ENCODE measurements at regions not wholly inside any gene's neighbourhood (a gene's known extent, or its start where the extent isn't known, plus 50 kb on each side); places are given as distances from the start of the nearest gene placed in this dataset.

DNA sequence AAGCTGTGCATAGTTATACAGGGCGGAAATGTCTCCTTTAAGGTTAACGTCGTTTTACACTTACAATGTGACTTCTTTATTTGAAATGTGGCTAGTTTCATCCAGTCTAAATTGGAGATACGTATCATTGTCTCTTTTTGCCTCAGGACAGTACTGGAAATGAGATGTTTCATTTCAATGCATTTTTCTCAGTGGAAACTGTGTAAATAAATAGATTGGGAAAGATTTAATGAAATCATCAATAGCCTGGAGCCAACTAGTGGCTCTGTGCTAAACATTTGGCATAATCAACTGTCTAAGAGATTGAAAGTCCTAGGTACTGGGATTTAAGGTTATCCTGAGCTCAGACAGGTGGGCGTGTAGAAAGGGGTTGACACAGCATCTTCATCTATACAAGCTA is 691.5 kb upstream of the CCDC54 start:
- Histone ChIP-seq H3K36me3 (replicated peaks in 1 of 2; ENCODE audit: control insufficient read depth in 1 of 2, insufficient read depth in 2 of 2, low read length in 1 of 2) (peaks cover 0 to 3% of the 10 kb centered on the region in 2 experiments), H2AFZ (ENCODE audit: low read depth) (no peak overlapping the region), H3K4me1 (ENCODE audit: control insufficient read depth in 1 of 2, insufficient read depth in 2 of 2, low read depth in 1 of 2, low read length in 1 of 2) (no peaks in the 10 kb centered on the region; a peak in 2 of 4 replicates), H3K27me3 (ENCODE audit: insufficient read depth) (no peaks in the 10 kb centered on the region), H3K9me2 (no peaks in the 10 kb centered on the region), H3K4me2 (no peak overlapping the region), H3F3A (replicated peaks; ENCODE audit: insufficient read depth) (peaks cover 4% of the 10 kb centered on the region), H3K9ac (no peak overlapping the region), H3K79me2 (ENCODE audit: insufficient read depth) (no peaks in the 10 kb centered on the region), H3K9me3 (no peaks in the 10 kb centered on the region), H3K4me3 (ENCODE audit: low read depth in 2 of 2, low read length in 1 of 2) (no peak overlapping the region), H3K27ac (ENCODE audit: low read depth in 2 of 2, low read length in 1 of 2) (no peak overlapping the region), H4K20me1 (ENCODE audit: insufficient read depth) (no peaks in the 10 kb centered on the region)
- POLR2A ChIA-PET, result no interaction called here
- CTCF ChIA-PET, result interaction anchor here (1.6 kb wide), 1 partner anchor 39 kb away, joined by 3 read pairs; no protein-coding TSS in a partner anchor
- TF ChIP-seq POLR2AphosphoS5 (IDR thresholded peaks at IDR 0.05; ENCODE audit: low read depth, low read length), result no peak
- no peak for TF ChIP-seq NRF1 (IDR thresholded peaks at IDR 0.05; ENCODE audit: low read depth, low read length)
- no peak for TF ChIP-seq SIN3A (IDR thresholded peaks at IDR 0.05; ENCODE audit: borderline replicate concordance, low read depth, low read length)
- TF ChIP-seq MXI1 (IDR thresholded peaks at IDR 0.05; ENCODE audit: low read depth, low read length), result no peak
- TF ChIP-seq, protein P1, sequence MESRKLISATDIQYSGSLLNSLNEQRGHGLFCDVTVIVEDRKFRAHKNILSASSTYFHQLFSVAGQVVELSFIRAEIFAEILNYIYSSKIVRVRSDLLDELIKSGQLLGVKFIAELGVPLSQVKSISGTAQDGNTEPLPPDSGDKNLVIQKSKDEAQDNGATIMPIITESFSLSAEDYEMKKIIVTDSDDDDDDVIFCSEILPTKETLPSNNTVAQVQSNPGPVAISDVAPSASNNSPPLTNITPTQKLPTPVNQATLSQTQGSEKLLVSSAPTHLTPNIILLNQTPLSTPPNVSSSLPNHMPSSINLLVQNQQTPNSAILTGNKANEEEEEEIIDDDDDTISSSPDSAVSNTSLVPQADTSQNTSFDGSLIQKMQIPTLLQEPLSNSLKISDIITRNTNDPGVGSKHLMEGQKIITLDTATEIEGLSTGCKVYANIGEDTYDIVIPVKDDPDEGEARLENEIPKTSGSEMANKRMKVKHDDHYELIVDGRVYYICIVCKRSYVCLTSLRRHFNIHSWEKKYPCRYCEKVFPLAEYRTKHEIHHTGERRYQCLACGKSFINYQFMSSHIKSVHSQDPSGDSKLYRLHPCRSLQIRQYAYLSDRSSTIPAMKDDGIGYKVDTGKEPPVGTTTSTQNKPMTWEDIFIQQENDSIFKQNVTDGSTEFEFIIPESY (IDR thresholded peaks at IDR 0.05; ENCODE audit: borderline replicate concordance, low read depth), result no peak
- TF ChIP-seq EP300 (IDR thresholded peaks at IDR 0.05; ENCODE audit: borderline replicate concordance in 1 of 2, low read depth in 1 of 2, low read length in 1 of 2), result no peak
- no peak for TF ChIP-seq FOSL2 (IDR thresholded peaks at IDR 0.05; ENCODE audit: borderline replicate concordance, low read depth)
- no peak for TF ChIP-seq EZH2phosphoT487 (IDR thresholded peaks at IDR 0.05; ENCODE audit: borderline replicate concordance, low read depth)
- no peak for TF ChIP-seq MEF2A (IDR thresholded peaks at IDR 0.05; ENCODE audit: borderline replicate concordance, low read depth)
- TF ChIP-seq RAD21 (IDR thresholded peaks at IDR 0.05; ENCODE audit: low read length), result no peak
- DNase-seq, result no peak
- 84% methylated on average over 5 of the region's 5 CpGs for WGBS (ENCODE audit: low lambda C conversion rate)

DNA sequence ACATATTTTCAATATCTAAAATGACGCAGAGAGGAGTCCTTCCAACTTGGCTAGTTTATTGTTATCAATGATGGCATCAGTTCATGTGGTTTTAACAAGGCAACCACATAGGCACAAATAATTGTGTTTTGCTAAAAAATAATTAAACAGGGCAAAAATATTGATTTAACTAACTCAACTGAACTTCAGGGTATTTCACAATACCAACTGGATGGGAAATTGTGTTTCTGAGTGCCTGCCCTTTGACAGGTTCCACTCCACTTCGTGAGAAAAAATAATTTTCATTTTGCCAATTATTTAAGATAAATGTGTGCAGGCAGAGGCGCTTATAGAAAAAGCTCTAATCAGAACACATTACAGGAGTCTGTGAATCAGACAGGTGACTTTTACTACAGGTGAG is 689.3 kb upstream of the CCDC54 start:
- no peak overlapping the region for H2AFZ ChIP-seq (ENCODE audit: low read depth)
- H3K9me3 ChIP-seq, result no peaks in the 10 kb centered on the region
- H3K79me2 ChIP-seq (ENCODE audit: insufficient read depth), result no peaks in the 10 kb centered on the region
- ChIA-PET POLR2A (no interaction called here), CTCF (interaction anchor here (0.6 kb wide), 1 partner anchor 1066 kb away, joined by 3 read pairs; no protein-coding TSS in a partner anchor)
- H3K36me3 ChIP-seq (replicated peaks in 1 of 2; ENCODE audit: control insufficient read depth in 1 of 2, insufficient read depth in 2 of 2, low read length in 1 of 2), result no peaks in the 10 kb centered on the region
- H3K4me1 ChIP-seq (ENCODE audit: control insufficient read depth in 1 of 2, insufficient read depth in 2 of 2, low read depth in 1 of 2, low read length in 1 of 2), result peaks cover 0 to 10% of the 10 kb centered on the region in 2 experiments; a peak in 2 of 4 replicates
- no peaks in the 10 kb centered on the region for H3K9me2 ChIP-seq
- H3K4me2 ChIP-seq, result no peak overlapping the region
- no peak overlapping the region for H3K4me3 ChIP-seq (ENCODE audit: low read depth in 2 of 2, low read length in 1 of 2)
- DNase-seq, result no peak
- H3K27ac ChIP-seq (ENCODE audit: low read depth in 2 of 2, low read length in 1 of 2), result no peak overlapping the region
- no peaks in the 10 kb centered on the region for H4K20me1 ChIP-seq (ENCODE audit: insufficient read depth)
- H3K27me3 ChIP-seq (ENCODE audit: insufficient read depth), result no peaks in the 10 kb centered on the region
- WGBS (ENCODE audit: low lambda C conversion rate), result 95% methylated on average over 3 of the region's 3 CpGs
- no peak overlapping the region for H3K9ac ChIP-seq
- no peak for TF ChIP-seq EP300 (IDR thresholded peaks at IDR 0.05; ENCODE audit: borderline replicate concordance in 1 of 2, low read depth in 1 of 2, low read length in 1 of 2)
- TF ChIP-seq TCF12 (IDR thresholded peaks at IDR 0.05), result no peak
- H3F3A ChIP-seq (replicated peaks; ENCODE audit: insufficient read depth), result no peaks in the 10 kb centered on the region

Measured in SK-N-SH (cell line).